ENCODE measurements at regions not wholly inside any gene's neighbourhood (a gene's known extent, or its start where the extent isn't known, plus 50 kb on each side); places are given as distances from the start of the nearest gene placed in this dataset.

DNA sequence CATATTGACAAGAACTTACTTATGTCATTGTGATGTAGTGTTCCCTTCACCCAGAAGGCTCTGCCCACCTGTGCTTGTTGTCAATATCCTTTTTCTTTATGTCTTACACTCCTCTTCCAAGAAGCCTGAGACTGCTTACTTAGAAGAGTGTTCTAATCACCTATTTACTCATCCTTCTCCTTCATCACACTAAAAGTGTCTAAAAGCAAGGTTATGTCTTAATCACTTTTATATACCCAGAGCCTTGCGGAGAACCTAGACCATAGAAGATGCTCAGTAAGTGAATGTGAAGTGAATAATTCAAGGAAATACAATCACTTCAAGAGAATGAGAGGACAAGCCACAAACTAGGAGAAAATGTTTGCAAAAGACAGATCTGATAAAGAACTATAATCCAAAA, 177.6 kb upstream of the S100G start:
- TF ChIP-seq POLR2A (IDR thresholded peaks at IDR 0.05): no peak
- TF ChIP-seq, protein P1, sequence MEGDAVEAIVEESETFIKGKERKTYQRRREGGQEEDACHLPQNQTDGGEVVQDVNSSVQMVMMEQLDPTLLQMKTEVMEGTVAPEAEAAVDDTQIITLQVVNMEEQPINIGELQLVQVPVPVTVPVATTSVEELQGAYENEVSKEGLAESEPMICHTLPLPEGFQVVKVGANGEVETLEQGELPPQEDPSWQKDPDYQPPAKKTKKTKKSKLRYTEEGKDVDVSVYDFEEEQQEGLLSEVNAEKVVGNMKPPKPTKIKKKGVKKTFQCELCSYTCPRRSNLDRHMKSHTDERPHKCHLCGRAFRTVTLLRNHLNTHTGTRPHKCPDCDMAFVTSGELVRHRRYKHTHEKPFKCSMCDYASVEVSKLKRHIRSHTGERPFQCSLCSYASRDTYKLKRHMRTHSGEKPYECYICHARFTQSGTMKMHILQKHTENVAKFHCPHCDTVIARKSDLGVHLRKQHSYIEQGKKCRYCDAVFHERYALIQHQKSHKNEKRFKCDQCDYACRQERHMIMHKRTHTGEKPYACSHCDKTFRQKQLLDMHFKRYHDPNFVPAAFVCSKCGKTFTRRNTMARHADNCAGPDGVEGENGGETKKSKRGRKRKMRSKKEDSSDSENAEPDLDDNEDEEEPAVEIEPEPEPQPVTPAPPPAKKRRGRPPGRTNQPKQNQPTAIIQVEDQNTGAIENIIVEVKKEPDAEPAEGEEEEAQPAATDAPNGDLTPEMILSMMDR (IDR thresholded peaks at IDR 0.05 in 8 of 11, conservative IDR thresholded peaks at IDR 0.05 in 3 of 11): no peak
